GM18909 (cell line): ENCODE measurements at regions not wholly inside any gene's neighbourhood (a gene's known extent, or its start where the extent isn't known, plus 50 kb on each side); places are given as distances from the start of the nearest gene placed in this dataset.
"Not testable (repeated sequence)": the region's sequence is repeated elsewhere in the genome, so short reads cannot be mapped to it uniquely, and the experiment has no call there.

Experiments used
- ATAC-seq: cut with Tn5 transposase; IDR thresholded peaks from one replicate; pipeline ENCODE4 v1.9.1; 2021; ENCODE audit warnings: mild to moderate bottlenecking; ENCODE audit not compliant: unreplicated experiment, poor library complexity

- not testable (repeated sequence) for ATAC-seq
These were observed 145.8 kb upstream of the FANCL start for GRCh38 chr2:58386904-58387303.

GRCh38 chr2:58378152-58378551, 137.0 kb upstream of the FANCL start:
- ATAC-seq = no peak

GRCh38 chr2:58377181-58377580, 136.1 kb upstream of the FANCL start:
- ATAC-seq = no peak

GRCh38 chr2:58376592-58376991, 135.5 kb upstream of the FANCL start:
- ATAC-seq = no peak

GRCh38 chr2:58369594-58369993, 128.5 kb upstream of the FANCL start:
- no peak for ATAC-seq

- ATAC-seq = no peak
These were observed 123.0 kb upstream of the FANCL start for GRCh38 chr2:58364098-58364497.

GRCh38 chr2:58358026-58358425, 116.9 kb upstream of the FANCL start:
- no peak for ATAC-seq

- no peak for ATAC-seq
These were observed 116.4 kb upstream of the FANCL start for GRCh38 chr2:58357521-58357920.

GRCh38 chr2:58354230-58354629, 113.1 kb upstream of the FANCL start:
- ATAC-seq = no peak

- peak; percentile 66 for ATAC-seq
These were observed 109.4 kb upstream of the FANCL start for GRCh38 chr2:58350484-58350883.

GRCh38 chr2:58347810-58348209, 106.7 kb upstream of the FANCL start:
- ATAC-seq = no peak

GRCh38 chr2:58341047-58341446, 99.9 kb upstream of the FANCL start:
- no peak for ATAC-seq

GRCh38 chr2:58339548-58340243, 98.6 kb upstream of the FANCL start:
- no peak for ATAC-seq

GRCh38 chr2:58336416-58336815, 95.3 kb upstream of the FANCL start:
- ATAC-seq = no peak

- ATAC-seq = no peak
These were observed 93.3 kb upstream of the FANCL start for GRCh38 chr2:58334414-58334813.

GRCh38 chr2:58325296-58325895, 84.3 kb upstream of the FANCL start:
- ATAC-seq = not testable (repeated sequence)

GRCh38 chr2:58319481-58319880, 78.4 kb upstream of the FANCL start:
- ATAC-seq = no peak

GRCh38 chr2:58318949-58319348, 77.8 kb upstream of the FANCL start:
- not testable (repeated sequence) for ATAC-seq

- ATAC-seq = no peak
These were observed 72.8 kb upstream of the FANCL start for GRCh38 chr2:58313926-58314325.

GRCh38 chr2:58308435-58308834, 67.3 kb upstream of the FANCL start:
- ATAC-seq = no peak

GRCh38 chr2:58304843-58305242, 63.7 kb upstream of the FANCL start:
- ATAC-seq = no peak

- ATAC-seq = no peak
These were observed 58.0 kb upstream of the FANCL start for GRCh38 chr2:58299123-58299522.
